Immature natural killer cell (primary cell): ENCODE measurements at regions not wholly inside any gene's neighbourhood (a gene's known extent, or its start where the extent isn't known, plus 50 kb on each side); places are given as distances from the start of the nearest gene placed in this dataset.

ENCODE experiments used
- DNase-seq, 3 donors: peaks; one replicate each; pipeline ENCODE4 v3.0.0; 2022; ENCODE audit warnings: mixed read lengths in 1 of 3
- H3K27ac Mint-ChIP-seq, 6 donors: one replicate each; pipeline ENCODE4 v1.8.0; 2020; ENCODE audit warnings: mixed read lengths in 6 of 6, mild to moderate bottlenecking in 5 of 6, inconsistent platforms in 4 of 6, moderate library complexity in 3 of 6
- H3K27me3 Mint-ChIP-seq, 3 donors: one replicate each; pipeline ENCODE4 v1.8.0; 2020 to 2021; ENCODE audit warnings: low read depth in 3 of 3, mild to moderate bottlenecking in 3 of 3, mixed read lengths in 3 of 3, moderate library complexity in 3 of 3, inconsistent platforms in 1 of 3
- H3K36me3 Mint-ChIP-seq, 3 donors: one replicate each; pipeline ENCODE4 v1.8.0; 2020; ENCODE audit warnings: mixed read lengths in 3 of 3, inconsistent platforms in 2 of 3, mild to moderate bottlenecking in 2 of 3
- H3K4me1 Mint-ChIP-seq, 2 donors: one replicate each; pipeline ENCODE4 v1.8.0; 2020; ENCODE audit warnings: inconsistent platforms in 2 of 2, mild to moderate bottlenecking in 2 of 2, mixed read lengths in 2 of 2, moderate library complexity in 1 of 2
- H3K4me3 Mint-ChIP-seq, 5 donors: one replicate each; pipeline ENCODE4 v1.8.0; 2020; ENCODE audit warnings: mild to moderate bottlenecking in 5 of 5, mixed read lengths in 5 of 5, inconsistent platforms in 3 of 5, moderate library complexity in 3 of 5
- H3K9me3 Mint-ChIP-seq, 6 donors: one replicate each; pipeline ENCODE4 v1.8.0; 2020; ENCODE audit warnings: mild to moderate bottlenecking in 6 of 6, mixed read lengths in 6 of 6, inconsistent platforms in 4 of 6, moderate library complexity in 3 of 6

- no peaks in the 10 kb centered on the region for H3K9me3 Mint-ChIP-seq
- H3K4me1 Mint-ChIP-seq = no peaks in the 10 kb centered on the region
- H3K27ac Mint-ChIP-seq = no peak overlapping the region
- H3K4me3 Mint-ChIP-seq = no peak overlapping the region
- H3K27me3 Mint-ChIP-seq = peaks cover 2 to 13% (median 4%) of the 10 kb centered on the region in 3 donors
- no peaks in the 10 kb centered on the region for H3K36me3 Mint-ChIP-seq
- no peak for DNase-seq
Measured at GRCh38 chr6:4319981-4320683, 184.8 kb upstream of the ECI2 start.

GRCh38 chr6:4318321-4318720 is 182.9 kb upstream of the ECI2 start:
- peaks cover 2 to 13% (median 4%) of the 10 kb centered on the region in 3 donors for H3K27me3 Mint-ChIP-seq
- DNase-seq = no peak
- no peaks in the 10 kb centered on the region for H3K4me1 Mint-ChIP-seq
- H3K9me3 Mint-ChIP-seq = peaks cover 0 to 5% (median 0%) of the 10 kb centered on the region in 6 donors
- H3K36me3 Mint-ChIP-seq = no peaks in the 10 kb centered on the region
- H3K4me3 Mint-ChIP-seq = no peak overlapping the region
- no peak overlapping the region for H3K27ac Mint-ChIP-seq

DNA sequence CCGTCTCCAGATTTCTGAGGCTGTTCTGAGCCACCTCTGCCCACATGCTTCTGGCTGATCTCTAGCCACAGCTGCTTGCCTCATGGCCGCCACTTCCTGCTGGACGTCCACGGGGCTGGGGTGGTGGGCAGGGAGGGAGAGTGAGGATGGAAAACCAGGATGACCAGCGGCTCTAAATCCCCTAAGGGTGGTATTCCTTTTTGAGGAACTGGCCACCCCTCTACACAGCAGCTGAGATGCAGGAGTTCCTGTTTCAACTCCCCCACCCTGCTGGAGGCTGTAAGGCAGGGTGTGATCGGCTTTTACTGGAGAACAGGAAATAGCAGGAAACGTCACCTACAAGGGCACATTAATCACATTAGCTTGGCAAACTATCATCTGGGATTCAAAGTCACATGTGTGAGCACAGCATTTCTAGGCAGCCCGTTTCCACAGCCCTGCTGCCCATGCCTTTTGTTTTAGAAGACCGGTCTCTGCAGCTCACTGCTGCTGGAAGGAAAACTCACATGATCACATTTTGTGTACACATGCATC is 181.6 kb upstream of the ECI2 start:
- Mint-ChIP-seq H3K36me3 (peaks cover 0 to 4% (median 0%) of the 10 kb centered on the region in 3 donors), H3K27ac (no peak overlapping the region), H3K4me1 (no peaks in the 10 kb centered on the region), H3K27me3 (peaks cover 0 to 11% (median 2%) of the 10 kb centered on the region in 3 donors), H3K9me3 (peaks cover 1 to 19% (median 11%) of the 10 kb centered on the region in 6 donors), H3K4me3 (no peak overlapping the region)
- DNase-seq = no peak

- no peak overlapping the region for H3K27ac Mint-ChIP-seq
- H3K4me3 Mint-ChIP-seq = no peak overlapping the region
- no peak for DNase-seq
- H3K27me3 Mint-ChIP-seq = peaks cover 3 to 11% (median 6%) of the 10 kb centered on the region in 3 donors
- no peaks in the 10 kb centered on the region for H3K4me1 Mint-ChIP-seq
- peaks cover 0 to 12% (median 4%) of the 10 kb centered on the region in 3 donors for H3K36me3 Mint-ChIP-seq
- peaks cover 1 to 40% (median 24%) of the 10 kb centered on the region in 6 donors for H3K9me3 Mint-ChIP-seq
Measured at GRCh38 chr6:4314201-4314707, 178.9 kb upstream of the ECI2 start.

- H3K27me3 Mint-ChIP-seq = peaks cover 3 to 7% (median 6%) of the 10 kb centered on the region in 3 donors
- peaks cover 1 to 40% (median 24%) of the 10 kb centered on the region in 6 donors for H3K9me3 Mint-ChIP-seq
- no peak overlapping the region for H3K27ac Mint-ChIP-seq
- H3K4me1 Mint-ChIP-seq = no peaks in the 10 kb centered on the region
- H3K4me3 Mint-ChIP-seq = no peak overlapping the region
- peaks cover 0 to 12% (median 4%) of the 10 kb centered on the region in 3 donors for H3K36me3 Mint-ChIP-seq
- no peak for DNase-seq
Measured at GRCh38 chr6:4313044-4313686, 177.8 kb upstream of the ECI2 start.

GRCh38 chr6:4311976-4312860 is 176.8 kb upstream of the ECI2 start:
- Mint-ChIP-seq H3K27ac (no peak overlapping the region), H3K4me1 (no peaks in the 10 kb centered on the region), H3K4me3 (no peak overlapping the region), H3K9me3 (peaks cover 1 to 40% (median 24%) of the 10 kb centered on the region in 6 donors), H3K27me3 (peaks cover 3 to 11% (median 6%) of the 10 kb centered on the region in 3 donors), H3K36me3 (peaks cover 0 to 12% (median 4%) of the 10 kb centered on the region in 3 donors)
- no peak for DNase-seq

GRCh38 chr6:4309540-4309939 is 174.2 kb upstream of the ECI2 start:
- no peak overlapping the region for H3K27ac Mint-ChIP-seq

DNA sequence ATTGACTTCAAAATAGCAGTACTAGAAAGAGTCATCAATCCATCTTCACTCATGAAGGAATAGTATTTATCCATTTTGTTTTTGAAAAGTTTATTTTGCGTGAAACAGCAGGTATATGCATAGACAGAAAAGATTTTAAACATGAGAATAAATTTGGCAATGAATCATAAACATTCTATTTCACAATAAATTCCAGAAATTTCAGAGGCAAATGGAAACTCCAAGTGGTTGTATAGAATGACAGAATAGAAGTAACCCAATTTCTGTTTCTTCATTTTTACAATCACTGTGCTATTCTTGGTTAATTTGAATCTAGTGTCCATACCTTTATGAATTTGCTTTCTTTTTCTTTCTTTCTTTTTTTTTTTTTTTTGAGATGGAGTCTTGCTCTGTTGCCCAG is 173.0 kb upstream of the ECI2 start:
- Mint-ChIP-seq H3K36me3 (peaks cover 0 to 12% (median 4%) of the 10 kb centered on the region in 3 donors), H3K4me3 (no peak overlapping the region), H3K9me3 (peaks cover 1 to 35% (median 24%) of the 10 kb centered on the region in 6 donors), H3K27ac (no peak overlapping the region), H3K27me3 (peaks cover 3 to 11% (median 7%) of the 10 kb centered on the region in 3 donors), H3K4me1 (no peaks in the 10 kb centered on the region)
- DNase-seq = no peak

More at GRCh38 chr6:4309540-4309939, 174.2 kb upstream of the ECI2 start:
- DNase-seq = no peak
- H3K27me3 Mint-ChIP-seq = peaks cover 3 to 11% (median 5%) of the 10 kb centered on the region in 3 donors
- H3K4me1 Mint-ChIP-seq = no peaks in the 10 kb centered on the region
- H3K36me3 Mint-ChIP-seq = peaks cover 0 to 12% (median 4%) of the 10 kb centered on the region in 3 donors
- H3K4me3 Mint-ChIP-seq = no peak overlapping the region
- peaks cover 1 to 40% (median 24%) of the 10 kb centered on the region in 6 donors for H3K9me3 Mint-ChIP-seq

DNA sequence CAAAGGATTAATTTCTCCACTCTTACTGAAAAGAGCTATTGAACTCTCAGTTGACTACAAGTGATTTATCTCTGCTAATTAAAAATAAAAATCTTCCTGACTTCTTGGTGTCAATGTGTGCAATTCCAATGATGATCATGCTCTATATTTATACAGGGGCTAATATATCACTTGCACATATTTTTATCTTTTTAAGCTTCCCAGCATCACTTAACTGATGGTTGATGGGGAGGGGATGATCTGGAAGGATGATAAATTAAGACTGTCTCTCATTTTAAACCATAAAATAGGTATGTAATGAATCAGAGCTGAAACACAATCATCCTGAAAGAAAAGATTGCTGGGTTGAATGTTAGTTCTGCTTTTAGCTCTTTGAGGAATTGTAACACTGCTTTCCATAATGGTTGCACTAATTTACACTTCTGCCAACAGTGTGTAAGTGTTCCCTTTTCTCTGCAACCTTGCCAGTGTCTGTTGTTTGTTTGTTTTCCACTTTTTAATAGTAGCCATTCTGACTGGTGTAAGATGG is 169.6 kb upstream of the ECI2 start:
- Mint-ChIP-seq H3K4me3 (no peak overlapping the region), H3K9me3 (peaks cover 0 to 4% (median 0%) of the 10 kb centered on the region in 6 donors), H3K36me3 (no peaks in the 10 kb centered on the region), H3K4me1 (no peaks in the 10 kb centered on the region), H3K27ac (no peak overlapping the region), H3K27me3 (peaks cover 2 to 7% (median 7%) of the 10 kb centered on the region in 3 donors)
- no peak for DNase-seq

GRCh38 chr6:4303638-4304037 is 168.3 kb upstream of the ECI2 start:
- Mint-ChIP-seq H3K4me3 (no peak overlapping the region), H3K9me3 (no peaks in the 10 kb centered on the region), H3K4me1 (no peaks in the 10 kb centered on the region), H3K27ac (no peak overlapping the region), H3K27me3 (peaks cover 2 to 7% (median 5%) of the 10 kb centered on the region in 3 donors), H3K36me3 (no peaks in the 10 kb centered on the region)
- DNase-seq = no peak

DNA sequence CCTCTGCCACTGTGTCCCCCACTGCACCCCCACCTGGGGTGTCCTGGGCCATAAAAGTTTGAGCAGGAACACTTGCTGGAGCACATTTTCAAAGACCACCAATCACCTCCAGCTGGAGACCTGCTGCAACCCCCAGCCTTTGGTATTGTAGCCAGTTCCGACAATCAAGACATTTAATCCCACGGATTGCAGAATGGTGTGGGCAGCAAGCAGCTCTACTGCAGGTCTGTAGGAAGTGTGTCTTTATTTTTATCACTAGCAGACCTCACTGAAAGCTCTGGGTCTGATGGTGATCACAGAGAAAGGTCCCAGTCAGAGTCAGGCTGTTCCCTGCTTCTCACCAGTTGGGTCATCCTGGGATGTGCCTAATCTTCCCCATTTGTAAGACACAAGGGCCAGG is 167.1 kb upstream of the ECI2 start:
- Mint-ChIP-seq H3K4me1 (no peaks in the 10 kb centered on the region), H3K36me3 (no peaks in the 10 kb centered on the region), H3K9me3 (no peaks in the 10 kb centered on the region), H3K27me3 (peaks cover 4 to 5% (median 5%) of the 10 kb centered on the region in 3 donors), H3K4me3 (no peak overlapping the region), H3K27ac (no peak overlapping the region)
- DNase-seq = no peak

DNA sequence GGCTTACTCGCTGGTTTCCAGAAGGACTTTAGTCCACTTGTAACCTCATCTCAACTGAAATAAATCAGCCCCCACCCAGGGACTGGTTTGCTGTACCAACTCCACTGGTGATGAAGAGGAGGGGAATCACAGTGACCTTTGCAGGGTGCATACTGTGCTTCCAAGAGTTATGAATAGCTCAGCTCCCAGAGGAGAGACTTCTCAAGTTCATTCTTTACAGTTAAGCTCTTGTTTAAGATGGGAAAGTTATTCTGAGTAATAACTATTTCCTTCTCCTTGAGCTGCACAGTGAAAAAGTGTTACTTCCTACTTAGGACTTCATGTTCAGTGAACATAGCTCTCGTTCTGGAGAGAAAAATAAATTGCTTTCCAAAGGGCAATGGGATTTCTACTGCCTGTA is 166.5 kb upstream of the ECI2 start:
- DNase-seq = no peak
- Mint-ChIP-seq H3K9me3 (no peaks in the 10 kb centered on the region), H3K4me1 (no peaks in the 10 kb centered on the region), H3K27me3 (peaks cover 4 to 6% (median 5%) of the 10 kb centered on the region in 3 donors), H3K4me3 (no peak overlapping the region), H3K36me3 (no peaks in the 10 kb centered on the region), H3K27ac (no peak overlapping the region)

- no peaks in the 10 kb centered on the region for H3K9me3 Mint-ChIP-seq
- no peak overlapping the region for H3K4me3 Mint-ChIP-seq
- no peak for DNase-seq
- peaks cover 2 to 6% (median 2%) of the 10 kb centered on the region in 3 donors for H3K27me3 Mint-ChIP-seq
- no peaks in the 10 kb centered on the region for H3K4me1 Mint-ChIP-seq
- no peaks in the 10 kb centered on the region for H3K36me3 Mint-ChIP-seq
- H3K27ac Mint-ChIP-seq = no peak overlapping the region
Measured at GRCh38 chr6:4300917-4301316, 165.5 kb upstream of the ECI2 start.
